Glomerular visceral epithelial cell (primary cell): ENCODE measurements at regions not wholly inside any gene's neighbourhood (a gene's known extent, or its start where the extent isn't known, plus 50 kb on each side); places are given as distances from the start of the nearest gene placed in this dataset.
"Not testable (repeated sequence)": the region's sequence is repeated elsewhere in the genome, so short reads cannot be mapped to it uniquely, and the experiment has no call there.

ENCODE experiments used
- DNase-seq: peaks from one replicate; pipeline ENCODE4 v3.0.0-alpha.2; 2016; ENCODE audit errors: extremely low spot score

DNA sequence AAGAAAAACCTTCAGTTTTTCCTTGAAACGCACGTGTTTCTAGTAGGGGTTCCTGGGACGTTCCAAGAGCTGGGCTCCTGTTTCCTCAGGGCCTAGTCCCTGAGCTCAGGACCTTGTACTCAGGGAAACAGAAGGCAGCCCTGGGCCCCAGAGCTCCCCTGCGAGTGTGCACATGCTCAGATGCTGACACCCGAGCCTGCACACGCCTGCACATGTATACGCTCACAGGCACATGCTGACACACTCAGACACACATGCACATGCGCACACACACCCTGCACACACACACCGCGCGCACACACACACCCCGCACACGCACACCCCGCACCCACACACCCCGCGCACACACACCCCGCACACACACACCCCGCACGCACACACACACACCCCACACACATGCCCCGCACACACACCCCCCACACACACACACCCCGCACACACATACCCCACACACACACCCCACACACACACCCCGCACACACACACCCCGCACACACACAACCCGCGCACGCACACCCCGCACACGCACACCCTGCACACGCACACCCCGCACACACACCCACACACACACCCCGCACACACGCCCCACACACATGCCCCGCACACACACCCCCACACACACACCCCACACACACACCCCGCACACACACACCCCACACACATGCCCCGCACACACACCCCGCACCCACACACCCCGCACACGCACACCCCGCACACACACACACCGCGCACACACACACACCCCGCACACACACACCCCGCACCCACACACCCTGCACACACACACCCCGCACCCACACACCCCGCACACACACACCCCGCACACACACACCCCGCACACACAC, 52.2 kb downstream of the CALML3 start:
- no peak for DNase-seq

DNA sequence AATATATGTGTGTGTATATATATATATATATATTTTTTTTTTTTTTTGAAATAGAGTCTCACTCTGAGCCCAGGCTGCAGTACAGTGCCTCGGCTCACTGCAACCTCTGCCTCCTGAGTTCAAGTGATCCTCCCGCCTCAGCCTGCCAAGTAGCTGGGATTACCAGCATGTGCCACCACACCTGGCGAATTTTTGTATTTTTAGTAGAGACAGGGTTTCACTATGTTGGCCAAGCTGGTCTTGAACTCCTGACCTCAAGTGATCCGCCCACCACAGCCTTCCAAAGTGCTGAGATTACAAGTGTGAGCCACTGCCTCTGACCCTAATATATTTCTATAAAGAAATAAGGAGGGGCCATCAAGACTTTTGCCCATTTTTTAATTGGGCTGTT, 55.3 kb downstream of the CALML3 start:
- not testable (repeated sequence) for DNase-seq

DNA sequence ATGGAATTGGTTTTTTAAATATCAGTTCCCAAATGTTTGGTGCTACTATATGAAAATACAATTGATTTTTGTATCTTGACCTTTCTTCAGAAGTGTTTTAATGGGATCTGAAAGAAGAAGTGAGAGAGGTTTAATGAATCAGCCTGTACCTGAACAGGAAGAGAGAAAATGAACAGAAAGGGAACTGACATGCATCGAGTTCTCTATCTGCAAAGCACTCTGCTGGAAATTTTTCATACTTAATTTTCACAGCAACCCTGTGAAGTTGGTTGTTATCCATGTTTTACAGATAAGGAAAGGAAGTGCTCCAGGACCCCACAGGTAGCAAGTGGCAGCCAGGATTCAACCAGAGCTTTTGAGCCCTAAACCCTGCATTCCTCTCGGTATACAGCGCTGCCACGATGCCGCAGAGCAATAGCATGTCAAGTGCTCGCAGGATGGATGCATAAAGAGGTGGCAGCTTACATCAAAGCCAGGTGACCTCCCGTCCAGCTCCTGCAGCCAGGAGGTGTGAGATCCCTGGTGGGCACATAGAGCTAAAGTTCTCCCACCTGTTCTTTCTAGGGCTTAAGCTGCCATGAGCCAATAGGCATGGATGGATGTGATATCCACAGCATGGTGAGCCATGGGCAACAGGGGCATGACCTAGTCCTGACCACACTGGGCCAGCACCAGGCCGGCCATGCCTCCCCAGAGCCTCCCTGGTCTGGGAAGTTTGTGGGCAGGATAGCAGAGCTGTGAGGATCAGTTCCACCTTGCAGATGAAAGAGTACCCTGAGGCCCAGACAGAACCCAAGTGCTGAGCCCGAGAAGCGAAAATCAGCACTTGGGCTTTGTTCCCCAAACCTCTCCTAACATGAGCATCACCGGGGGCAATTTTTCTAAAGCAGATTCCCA, 57.2 kb downstream of the CALML3 start:
- DNase-seq: no peak

DNA sequence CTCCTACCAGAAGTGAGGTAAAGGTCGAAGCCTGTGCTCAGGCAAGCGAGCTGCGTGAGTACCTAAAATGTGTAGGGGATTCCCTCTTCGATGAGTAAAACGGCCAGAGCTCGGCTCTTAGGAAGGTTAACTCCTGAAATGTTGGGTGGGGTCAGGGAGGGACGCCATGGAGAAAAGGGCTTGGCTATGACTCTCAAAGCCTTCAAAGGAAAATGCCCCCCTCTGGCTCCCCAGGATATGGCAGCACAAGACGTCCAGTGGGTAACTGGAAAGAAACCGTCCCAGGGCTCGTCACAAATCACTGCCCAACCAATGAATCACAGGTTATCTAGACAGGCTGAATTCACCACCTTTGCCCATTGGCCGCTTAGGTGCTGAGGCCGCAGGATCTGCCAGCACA, 58.0 kb downstream of the CALML3 start:
- DNase-seq: no peak

DNA sequence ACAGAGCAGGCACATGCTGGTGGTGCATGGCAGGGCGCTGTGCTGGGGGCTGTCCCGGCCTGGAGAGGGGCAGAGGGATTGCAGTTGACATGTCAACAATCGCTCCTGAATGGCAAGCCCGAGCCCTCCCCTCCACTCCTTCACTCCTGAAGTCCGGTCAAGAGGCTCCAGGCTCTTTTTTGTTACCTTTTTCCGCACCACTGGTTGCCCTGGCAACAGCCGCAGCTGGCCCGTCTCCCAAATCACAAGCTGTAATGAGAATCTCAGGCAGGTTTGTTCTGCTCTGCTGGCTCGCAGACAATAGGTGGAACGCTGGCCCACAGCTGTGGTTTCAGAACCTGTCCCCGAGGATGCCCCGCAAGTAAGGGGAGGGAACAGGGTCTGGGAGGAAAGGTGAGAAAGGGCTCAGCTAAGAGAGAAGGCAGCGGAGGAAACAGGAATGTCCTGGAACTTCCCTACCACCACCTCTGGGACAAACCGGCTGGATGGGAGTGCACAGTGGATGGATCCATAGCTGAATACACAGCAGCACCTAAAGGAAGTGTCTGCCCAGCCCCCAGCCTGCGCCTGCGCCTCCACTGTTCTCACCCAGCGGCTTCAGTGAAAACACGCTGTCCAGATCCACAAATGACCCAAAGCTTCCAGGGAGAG, 58.9 kb downstream of the CALML3 start:
- peak; percentile 95 for DNase-seq

GRCh38 chr10:5584895-5585516, 60.2 kb downstream of the CALML3 start:
- DNase-seq: peak; percentile 83

DNA sequence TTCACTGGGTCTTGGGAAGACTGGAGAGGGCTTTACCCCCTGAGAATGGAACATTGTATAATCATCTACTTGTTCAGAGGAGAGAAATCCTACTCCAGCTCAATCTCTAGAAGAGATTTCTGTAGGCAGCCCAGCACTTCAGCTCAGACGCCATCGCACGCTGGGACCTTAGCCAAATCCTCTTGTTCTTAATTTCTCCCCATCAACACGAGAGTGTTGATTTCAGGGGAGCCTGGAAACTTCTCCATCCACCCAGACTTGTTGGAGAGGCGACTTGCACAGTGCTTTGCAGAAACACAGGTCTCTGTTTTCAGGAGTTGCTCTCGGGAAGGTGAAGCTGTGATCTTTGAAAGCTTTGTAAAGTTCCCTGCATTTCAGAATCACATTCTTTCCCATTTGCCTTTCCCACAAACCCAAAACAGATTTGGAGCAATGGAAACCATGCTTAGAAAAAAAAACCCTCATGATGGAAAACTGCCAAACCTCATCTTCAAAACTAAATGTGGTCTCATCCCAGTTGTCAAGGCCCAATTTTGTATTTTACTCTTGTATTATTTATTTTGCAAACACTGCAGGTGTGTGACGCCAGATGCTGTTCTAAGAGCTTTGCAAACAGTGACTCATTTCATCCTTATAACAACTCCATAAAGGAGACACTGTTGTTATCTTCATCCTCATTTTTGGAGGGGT, 60.9 kb downstream of the CALML3 start:
- DNase-seq: no peak

GRCh38 chr10:5587151-5588079, 62.7 kb downstream of the CALML3 start:
- no peak for DNase-seq

GRCh38 chr10:5588080-5588453, 63.3 kb downstream of the CALML3 start:
- no peak for DNase-seq

DNA sequence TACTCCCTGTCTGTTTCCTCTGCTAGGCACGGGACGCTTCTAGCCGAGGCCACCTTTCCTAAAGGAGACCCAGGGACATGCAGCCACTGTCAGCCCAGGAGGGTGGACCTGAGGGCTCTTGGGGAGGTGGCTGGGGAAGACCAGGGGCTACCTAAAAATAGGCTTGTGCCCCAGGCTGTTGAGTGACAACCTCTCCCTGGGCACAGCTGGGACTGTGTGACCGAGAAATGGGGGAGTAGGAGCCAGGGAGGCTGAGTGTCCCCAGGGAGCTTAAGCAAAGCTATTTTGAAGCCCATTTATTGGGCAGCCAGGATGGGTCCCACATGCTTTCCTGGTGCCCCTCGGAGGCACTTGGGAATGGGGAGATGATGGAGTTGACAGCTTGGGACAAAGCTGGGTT, 63.8 kb downstream of the CALML3 start:
- DNase-seq: no peak
